ENCODE measurements at regions not wholly inside any gene's neighbourhood (a gene's known extent, or its start where the extent isn't known, plus 50 kb on each side); places are given as distances from the start of the nearest gene placed in this dataset.
"Not testable (repeated sequence)": the region's sequence is repeated elsewhere in the genome, so short reads cannot be mapped to it uniquely, and the experiment has no call there.

DNA sequence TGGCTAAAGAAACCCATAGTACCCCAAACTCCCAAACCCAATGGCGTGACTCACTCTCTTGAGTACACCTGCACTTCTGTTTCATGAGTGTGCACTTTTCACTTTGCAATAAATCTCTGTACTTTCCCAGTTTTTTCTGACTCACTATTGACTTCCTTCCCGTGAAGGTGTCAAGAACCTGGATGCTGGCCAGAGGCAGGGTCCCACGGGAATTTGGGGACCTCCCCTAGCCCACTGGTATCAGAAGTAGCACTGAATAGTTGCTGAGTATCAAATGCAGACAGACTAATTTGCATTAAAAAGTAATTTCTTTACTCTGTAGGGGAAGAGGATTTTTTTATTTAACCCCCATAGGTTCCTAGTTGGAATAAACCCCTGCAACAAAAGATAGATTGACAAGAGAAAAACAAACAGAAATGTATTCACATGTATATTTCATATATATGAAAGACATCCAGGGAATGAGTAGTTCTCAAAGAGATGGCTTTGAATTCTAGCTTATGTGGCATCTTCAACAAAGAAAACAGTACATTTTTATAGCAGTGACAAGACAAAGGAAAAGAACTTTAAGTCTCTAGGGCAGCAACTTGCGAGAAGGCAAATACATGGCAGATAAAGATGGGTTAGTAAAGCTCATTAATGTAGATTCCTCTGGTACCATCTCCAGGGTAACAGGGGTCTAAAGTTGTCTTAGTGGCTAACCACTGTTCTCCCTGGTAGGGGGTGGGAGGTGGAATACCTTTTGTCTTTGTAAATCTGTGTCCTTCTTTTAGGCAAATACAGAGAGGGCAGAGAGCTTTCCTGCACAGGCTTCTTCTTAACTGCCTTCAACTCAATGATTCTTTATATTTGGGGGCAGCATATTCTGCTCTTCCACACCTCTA is 385.5 kb upstream of the PDZRN3 start:
- no peak for DNase-seq
- TF ChIP-seq GATA1 (IDR thresholded peaks at IDR 0.05; ENCODE audit: low read depth, low read length), result no peak
- TF ChIP-seq POLR2A (IDR thresholded peaks at IDR 0.05; ENCODE audit: low read length), result no peak

DNA sequence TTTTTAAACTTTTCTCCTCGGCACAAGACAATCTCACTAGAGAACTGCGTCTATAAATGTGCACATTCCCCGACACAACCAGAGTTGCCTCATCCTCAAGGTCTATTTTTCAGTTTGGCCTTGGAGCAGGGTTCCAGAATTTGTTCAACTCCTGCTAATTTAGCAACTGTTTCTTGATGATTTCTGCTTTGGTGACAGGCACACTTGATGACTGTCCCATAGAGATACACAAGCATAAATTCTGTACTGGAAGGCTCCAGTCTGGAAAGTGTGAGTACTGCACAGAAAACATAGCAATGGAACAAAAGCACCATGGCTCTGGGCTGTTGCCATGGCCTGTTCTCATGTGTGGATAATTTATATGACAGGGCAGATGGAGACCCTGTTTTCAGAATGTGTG is 379.6 kb upstream of the PDZRN3 start:
- TF ChIP-seq GATA1 (IDR thresholded peaks at IDR 0.05; ENCODE audit: low read depth, low read length) (no peak), POLR2A (IDR thresholded peaks at IDR 0.05; ENCODE audit: low read length) (no peak)
- no peak for DNase-seq

DNA sequence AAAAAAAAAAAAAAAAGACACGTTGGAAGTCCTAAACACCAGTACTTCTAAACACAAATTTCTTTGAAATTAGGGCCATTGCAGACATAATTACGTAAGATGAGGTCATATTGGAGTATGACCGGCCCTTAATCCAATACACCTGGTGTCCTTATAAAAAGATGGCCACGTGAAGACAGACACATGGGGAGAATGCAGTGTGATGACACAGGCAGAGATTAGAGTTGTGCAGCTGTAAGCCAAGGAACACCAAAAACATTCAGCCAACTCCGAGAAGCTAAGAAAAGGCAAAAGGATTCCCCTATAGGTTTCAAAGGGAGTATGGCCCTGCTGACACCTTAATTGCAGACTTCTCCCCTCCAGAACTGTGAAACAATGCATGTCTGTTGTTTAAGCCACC is 379.0 kb upstream of the PDZRN3 start:
- no peak for TF ChIP-seq POLR2A (IDR thresholded peaks at IDR 0.05; ENCODE audit: low read length)
- no peak for TF ChIP-seq GATA1 (IDR thresholded peaks at IDR 0.05; ENCODE audit: low read depth, low read length)

DNA sequence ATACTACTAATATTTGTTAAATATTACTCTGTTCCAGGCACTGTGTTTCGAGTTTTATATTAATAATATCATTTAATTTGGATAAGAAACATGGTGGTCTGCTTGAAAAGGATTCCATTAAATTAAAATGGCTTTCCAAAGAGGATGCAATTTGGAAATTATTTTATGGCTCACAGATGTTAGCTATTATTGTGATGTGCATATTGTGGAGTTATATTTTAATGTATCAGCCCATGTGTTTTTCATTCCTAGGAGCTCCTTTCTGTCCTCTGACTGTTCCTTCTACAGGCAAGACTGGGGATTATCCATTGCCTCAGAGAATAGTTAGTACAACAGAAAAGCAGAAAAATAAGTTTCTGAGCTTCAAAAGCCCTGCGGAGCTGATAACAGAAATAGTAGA is 376.7 kb upstream of the PDZRN3 start:
- no peak for DNase-seq
- TF ChIP-seq POLR2A (IDR thresholded peaks at IDR 0.05; ENCODE audit: low read length), result no peak
- TF ChIP-seq GATA1 (IDR thresholded peaks at IDR 0.05; ENCODE audit: low read depth, low read length), result no peak

More for the DNA sequence above, 379.0 kb upstream of the PDZRN3 start:
- DNase-seq, result no peak

DNA sequence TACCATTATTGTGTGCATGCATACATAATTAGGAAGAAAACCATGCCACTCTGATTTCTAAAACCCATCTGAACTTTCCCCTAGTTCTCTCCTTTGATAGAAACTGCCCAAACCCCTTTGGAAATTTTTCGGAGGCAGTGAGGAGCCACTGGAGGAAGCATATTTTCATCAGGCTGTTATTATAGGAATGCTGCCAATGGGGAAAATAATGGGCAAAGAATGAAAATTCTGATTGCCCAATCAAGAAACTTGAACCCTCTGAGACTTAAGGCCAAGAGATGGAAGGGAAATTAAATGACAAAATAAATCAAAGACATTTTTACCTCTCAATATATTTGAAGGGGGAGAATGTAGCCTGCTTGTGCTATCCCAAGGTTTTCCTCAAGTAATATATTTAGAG is 376.0 kb upstream of the PDZRN3 start:
- TF ChIP-seq GATA1 (IDR thresholded peaks at IDR 0.05; ENCODE audit: low read depth, low read length) (no peak), POLR2A (IDR thresholded peaks at IDR 0.05; ENCODE audit: low read length) (no peak)
- DNase-seq, result no peak

DNA sequence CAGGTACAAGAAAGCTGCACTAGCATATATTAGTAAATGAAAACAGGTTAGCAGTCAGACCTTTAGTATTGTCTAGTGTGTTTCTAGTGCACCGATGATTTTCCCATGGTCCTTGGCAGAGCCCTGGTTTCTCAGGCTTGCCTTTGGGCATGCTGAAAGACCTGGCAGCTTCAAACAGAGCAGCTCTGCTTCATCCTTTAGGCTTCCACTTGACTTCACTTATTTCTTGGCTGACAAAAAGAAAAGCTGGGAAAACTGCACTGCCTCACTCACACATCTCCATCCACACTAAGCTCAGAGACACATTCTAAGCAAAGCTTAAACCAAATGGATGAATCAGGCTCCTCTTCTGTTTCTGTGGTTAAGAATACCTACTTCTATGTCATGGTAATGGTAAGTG is 374.8 kb upstream of the PDZRN3 start:
- TF ChIP-seq POLR2A (IDR thresholded peaks at IDR 0.05; ENCODE audit: low read length), result no peak
- no peak for TF ChIP-seq GATA1 (IDR thresholded peaks at IDR 0.05; ENCODE audit: low read depth, low read length)
- DNase-seq, result no peak

DNA sequence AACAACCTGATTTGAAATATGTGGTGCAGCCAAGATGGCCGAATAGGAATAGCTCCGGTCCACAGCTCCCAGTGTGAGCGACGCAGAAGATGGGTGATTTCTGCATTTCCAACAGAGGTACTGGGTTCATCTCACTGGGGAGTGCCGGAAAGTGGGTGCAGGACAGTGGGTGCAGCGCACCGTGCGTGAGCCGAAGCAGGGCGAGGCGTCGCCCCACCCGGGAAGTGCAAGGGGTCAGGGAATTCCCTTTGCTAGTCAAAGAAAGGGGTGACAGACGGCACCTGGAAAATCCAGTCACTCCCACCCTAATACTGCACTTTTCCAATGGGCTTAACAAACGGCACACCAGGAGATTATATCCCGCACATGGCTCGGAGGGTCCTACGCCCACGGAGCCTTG is 365.9 kb upstream of the PDZRN3 start:
- DNase-seq, result not testable (repeated sequence)

DNA sequence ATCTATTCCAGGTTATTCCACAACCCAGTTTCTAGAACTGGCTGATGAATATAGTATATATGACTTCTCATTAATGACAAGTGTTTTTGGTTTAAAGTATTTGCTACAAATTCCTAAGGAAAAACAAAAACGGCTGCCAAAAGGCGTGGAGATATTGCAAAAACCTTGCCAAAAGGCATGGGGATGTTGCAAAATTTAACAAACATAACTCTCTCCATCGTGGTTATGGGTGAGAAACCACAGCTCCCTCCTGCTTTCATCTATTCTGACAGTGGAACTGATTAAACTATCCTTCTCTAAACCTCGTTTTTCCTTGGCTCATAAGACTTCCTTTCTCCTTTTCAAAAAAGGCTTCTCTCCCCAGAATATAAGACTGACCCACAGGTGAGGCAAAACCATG is 342.0 kb upstream of the PDZRN3 start:
- no peak for DNase-seq
- no peak for TF ChIP-seq GATA1 (IDR thresholded peaks at IDR 0.05; ENCODE audit: low read depth, low read length)
- no peak for TF ChIP-seq POLR2A (IDR thresholded peaks at IDR 0.05; ENCODE audit: low read length)

DNA sequence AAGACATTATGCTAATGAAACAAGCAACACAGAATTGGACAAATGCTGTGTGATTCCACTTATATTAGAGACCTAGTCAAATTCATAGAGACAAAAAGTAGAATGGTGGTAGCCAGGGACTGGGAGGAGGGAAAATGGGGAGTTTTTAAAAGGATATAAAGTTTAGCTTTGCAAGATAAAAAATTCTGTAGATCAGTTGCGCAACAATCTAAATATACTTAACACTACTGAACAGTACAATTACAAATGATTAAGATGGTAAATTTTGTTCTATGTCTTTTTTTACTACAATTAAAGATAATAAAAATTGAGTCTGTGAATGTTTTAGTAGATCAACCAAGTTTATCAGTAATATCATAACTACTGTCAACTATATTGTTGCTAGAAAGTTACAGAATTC is 340.1 kb upstream of the PDZRN3 start:
- TF ChIP-seq GATA1 (IDR thresholded peaks at IDR 0.05; ENCODE audit: low read depth, low read length), result no peak
- TF ChIP-seq POLR2A (IDR thresholded peaks at IDR 0.05; ENCODE audit: low read length), result no peak
- no peak for DNase-seq

DNA sequence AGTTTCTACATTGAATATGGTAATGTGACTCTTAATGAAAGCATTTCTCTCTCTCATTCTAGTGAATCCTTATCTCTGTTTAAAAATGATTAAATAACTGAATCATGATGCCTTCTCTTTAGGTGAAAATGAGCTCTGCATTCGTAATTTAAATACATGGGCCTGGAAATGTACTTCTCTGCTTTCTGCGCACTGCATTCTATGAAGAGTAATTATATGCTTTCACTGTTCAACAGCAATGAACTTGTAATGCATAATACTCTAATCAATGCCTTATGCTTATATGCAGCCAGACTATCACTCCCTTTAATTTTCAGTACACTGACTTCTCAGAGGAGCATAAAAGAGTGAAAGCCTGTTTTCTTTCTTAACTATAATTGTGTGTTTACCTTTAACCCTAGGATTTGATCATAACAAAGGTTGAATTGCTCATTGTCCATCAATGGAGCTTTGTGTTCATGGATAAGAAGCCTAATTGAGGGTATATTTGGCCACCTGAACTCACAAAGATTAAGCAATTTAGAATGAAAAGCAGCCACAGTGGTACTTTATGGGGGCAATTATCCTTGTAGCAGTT is 330.8 kb upstream of the PDZRN3 start:
- no peak for TF ChIP-seq POLR2A (IDR thresholded peaks at IDR 0.05; ENCODE audit: low read length)
- no peak for TF ChIP-seq GATA1 (IDR thresholded peaks at IDR 0.05; ENCODE audit: low read depth, low read length)
- no peak for DNase-seq

DNA sequence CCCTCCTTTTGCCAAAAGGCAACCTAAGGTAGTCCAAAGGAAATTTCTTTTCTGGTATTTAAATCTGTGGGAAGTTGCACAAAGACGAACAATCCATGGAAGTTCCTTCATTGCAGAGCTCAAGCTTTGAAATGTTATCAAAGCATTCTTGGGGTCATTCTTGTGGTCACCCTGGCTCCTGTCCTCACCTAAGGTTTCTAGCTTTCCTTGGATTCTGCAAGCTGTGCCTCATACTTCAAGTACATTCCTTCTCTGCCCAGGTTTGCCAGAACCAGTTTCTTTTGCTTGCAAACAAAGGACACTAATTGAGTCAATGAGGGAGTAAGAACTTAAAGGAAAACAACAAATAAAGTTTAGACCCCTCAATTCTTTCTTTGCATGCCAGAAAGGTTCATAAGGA is 329.8 kb upstream of the PDZRN3 start:
- no peak for DNase-seq
- TF ChIP-seq GATA1 (IDR thresholded peaks at IDR 0.05; ENCODE audit: low read depth, low read length) (no peak), POLR2A (IDR thresholded peaks at IDR 0.05; ENCODE audit: low read length) (no peak)

DNA sequence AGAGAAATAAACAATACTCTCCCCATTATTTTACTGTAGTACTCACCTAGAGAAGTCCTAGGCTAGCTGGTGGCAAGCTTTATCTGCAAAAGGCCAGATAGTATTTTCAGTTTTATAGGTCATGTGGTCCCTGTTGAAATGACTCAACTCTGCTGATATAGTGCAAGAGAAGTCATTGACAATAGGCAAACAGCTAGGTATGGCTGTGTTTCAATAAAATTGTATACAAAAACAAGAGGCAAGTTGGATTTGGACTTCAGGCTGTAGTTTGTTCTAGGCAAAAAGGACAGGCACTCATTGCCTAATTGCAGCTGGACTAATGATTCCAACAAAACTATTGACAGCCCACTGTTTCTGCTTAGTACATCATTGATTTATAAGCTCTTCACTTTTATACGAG is 328.0 kb upstream of the PDZRN3 start:
- TF ChIP-seq GATA1 (IDR thresholded peaks at IDR 0.05; ENCODE audit: low read depth, low read length) (no peak), POLR2A (IDR thresholded peaks at IDR 0.05; ENCODE audit: low read length) (no peak)
- no peak for DNase-seq

DNA sequence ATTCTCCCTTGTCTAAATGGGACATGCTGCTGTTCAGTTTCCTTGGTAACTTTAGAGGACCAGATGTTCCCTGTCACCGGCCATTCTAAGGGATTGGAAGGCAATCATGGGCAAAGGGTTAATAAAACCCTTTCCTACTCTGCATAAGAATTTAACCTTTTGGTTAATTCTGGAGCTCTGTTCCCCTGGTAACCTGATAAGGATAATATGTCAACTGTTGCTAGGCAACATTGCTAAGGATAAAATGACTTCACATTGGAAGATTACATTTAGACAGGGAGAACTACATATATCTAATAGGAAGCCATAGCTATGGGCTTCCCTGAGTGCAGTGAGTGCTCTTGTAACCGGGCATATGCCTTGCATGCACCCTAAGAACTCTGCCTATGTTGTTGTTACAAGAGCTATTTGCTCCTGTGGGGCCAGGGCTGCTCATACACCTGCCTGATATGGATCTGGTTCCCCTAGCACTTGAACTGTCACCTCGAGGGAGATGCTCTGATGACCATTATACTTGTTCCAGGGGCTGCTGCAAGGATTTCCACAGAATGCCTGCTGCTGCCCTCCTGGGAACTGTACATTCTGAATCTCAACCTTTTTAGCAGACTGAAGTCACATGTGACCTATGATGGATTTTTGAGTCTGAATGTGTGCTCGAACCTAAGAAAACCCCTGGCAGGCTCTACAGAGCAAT is 326.3 kb upstream of the PDZRN3 start:
- DNase-seq, result no peak

DNA sequence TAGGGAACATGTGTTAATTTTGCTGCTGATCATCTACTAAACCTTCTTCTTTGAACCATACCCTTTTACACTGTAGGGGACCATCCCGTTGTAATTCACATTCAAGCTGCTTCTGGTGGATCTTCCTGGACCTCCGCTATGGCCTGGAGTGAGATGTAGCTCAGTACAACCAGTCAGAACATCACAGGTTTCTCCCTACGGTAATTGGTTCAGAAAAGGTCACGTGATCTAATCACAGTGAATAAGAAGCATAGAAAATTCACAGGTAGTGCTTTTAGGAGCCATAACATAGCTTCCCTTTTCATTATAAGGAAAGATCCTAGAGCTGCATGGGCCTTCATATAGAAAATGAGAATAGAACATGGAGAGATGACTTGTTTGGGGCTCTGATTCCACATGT is 320.8 kb upstream of the PDZRN3 start:
- no peak for DNase-seq
- no peak for TF ChIP-seq GATA1 (IDR thresholded peaks at IDR 0.05; ENCODE audit: low read depth, low read length)
- TF ChIP-seq POLR2A (IDR thresholded peaks at IDR 0.05; ENCODE audit: low read length), result no peak

More for the DNA sequence above, 326.3 kb upstream of the PDZRN3 start:
- TF ChIP-seq POLR2A (IDR thresholded peaks at IDR 0.05; ENCODE audit: low read length), result no peak
- no peak for TF ChIP-seq GATA1 (IDR thresholded peaks at IDR 0.05; ENCODE audit: low read depth, low read length)

DNA sequence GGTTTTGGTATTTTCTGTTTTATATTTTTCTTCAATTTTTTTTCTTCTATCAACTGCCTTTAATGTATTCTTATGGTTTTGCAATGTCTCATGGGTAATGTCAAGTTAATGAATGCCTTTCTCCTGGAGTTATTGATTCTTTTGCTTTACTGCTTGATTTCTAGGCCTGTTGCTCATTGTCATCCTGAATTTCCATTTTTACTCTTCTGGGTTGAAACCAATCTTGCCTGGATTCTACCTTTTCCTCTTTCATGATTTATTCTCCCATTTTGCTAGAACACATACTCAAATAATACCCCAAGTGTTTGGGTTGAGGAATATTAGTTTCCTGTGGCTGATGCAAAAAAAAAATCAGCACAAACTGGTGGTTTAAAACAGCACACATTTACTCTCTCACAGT is 315.2 kb upstream of the PDZRN3 start:
- no peak for TF ChIP-seq GATA1 (IDR thresholded peaks at IDR 0.05; ENCODE audit: low read depth, low read length)
- TF ChIP-seq POLR2A (IDR thresholded peaks at IDR 0.05; ENCODE audit: low read length), result no peak
- no peak for DNase-seq
